CD4-positive, CD25-positive, alpha-beta regulatory T cell (primary cell): ENCODE measurements at regions not wholly inside any gene's neighbourhood (a gene's known extent, or its start where the extent isn't known, plus 50 kb on each side); places are given as distances from the start of the nearest gene placed in this dataset.

Source experiments
- ATAC-seq, 2 donors: fragments of 150-1000 bp; cut with Tn5 transposase; one replicate each; pipeline ENCODE4 v1.10.0; 2021; ENCODE audit warnings: low read depth in 2 of 2, moderate number of reproducible peaks in 2 of 2, moderate library complexity in 1 of 2
- DNase-seq, 3 donors: peaks; one replicate each; pipeline versions ENCODE4 v3.0.0 to v3.0.0-alpha.2; 2012 to 2022; ENCODE audit warnings: mixed read lengths in 1 of 3
- H3K27ac ChIP-seq: one replicate; pipeline ENCODE4 v1.7.0; 2013; ENCODE audit warnings: mild to moderate bottlenecking, low read length; ENCODE audit not compliant: insufficient read depth, poor library complexity, severe bottlenecking
- H3K27me3 ChIP-seq: one replicate; pipeline ENCODE4 v1.7.0; 2013; ENCODE audit warnings: low read length; ENCODE audit not compliant: control insufficient read depth, insufficient read depth
- H3K36me3 ChIP-seq: one replicate; pipeline ENCODE4 v1.7.0; 2013; ENCODE audit warnings: mild to moderate bottlenecking, low read length, moderate library complexity; ENCODE audit not compliant: control insufficient read depth, insufficient read depth
- H3K4me1 ChIP-seq: 2 replicates; pipeline ENCODE4 v1.7.0; 2013; ENCODE audit warnings: mild to moderate bottlenecking, low read length; ENCODE audit not compliant: insufficient read depth, control insufficient read depth, poor library complexity, severe bottlenecking
- H3K4me3 ChIP-seq: one replicate; pipeline ENCODE4 v1.7.0; 2013; ENCODE audit warnings: low read depth, mild to moderate bottlenecking, low read length, moderate library complexity
- H3K9me3 ChIP-seq, 2 experiments: 1 replicate in 1 of 2; 2 replicates in 1 of 2; pipeline ENCODE4 v1.7.0; 2013; ENCODE audit warnings: low read length in 2 of 2, mild to moderate bottlenecking in 1 of 2, moderate library complexity in 1 of 2; ENCODE audit not compliant: control insufficient read depth in 2 of 2
- H3K27ac Mint-ChIP-seq, 3 donors: one replicate each; pipeline ENCODE4 v1.8.0; 2020 to 2022; ENCODE audit warnings: mild to moderate bottlenecking in 3 of 3, mixed read lengths in 3 of 3, moderate library complexity in 2 of 3
- H3K27me3 Mint-ChIP-seq: one replicate; pipeline ENCODE4 v1.8.0; 2022; ENCODE audit warnings: mild to moderate bottlenecking, mixed read lengths
- H3K36me3 Mint-ChIP-seq: one replicate; pipeline ENCODE4 v1.8.0; 2020; ENCODE audit warnings: mixed read lengths
- H3K4me1 Mint-ChIP-seq, 4 donors: one replicate each; pipeline ENCODE4 v1.8.0; 2020 to 2022; ENCODE audit warnings: mixed read lengths in 4 of 4, mild to moderate bottlenecking in 1 of 4
- H3K4me3 Mint-ChIP-seq, 4 donors: one replicate each; pipeline ENCODE4 v1.8.0; 2020 to 2022; ENCODE audit warnings: mild to moderate bottlenecking in 4 of 4, mixed read lengths in 4 of 4, moderate library complexity in 3 of 4
- H3K9me3 Mint-ChIP-seq, 7 donors: one replicate each; pipeline ENCODE4 v1.8.0; 2020 to 2022; ENCODE audit warnings: mixed read lengths in 7 of 7, mild to moderate bottlenecking in 3 of 7, moderate library complexity in 2 of 7

GRCh38 chr17:69819316-69820087 lies 255.5 kb upstream of the KCNJ16 start:
- Mint-ChIP-seq H3K4me3 (no peak overlapping the region), H3K27me3 (no peaks in the 10 kb centered on the region), H3K27ac (no peak overlapping the region), H3K4me1 (no peaks in the 10 kb centered on the region), H3K36me3 (no peaks in the 10 kb centered on the region), H3K9me3 (peaks cover 0 to 12% (median 5%) of the 10 kb centered on the region in 7 donors)
- Histone ChIP-seq H3K9me3 (no peaks in the 10 kb centered on the region), H3K27me3 (no peaks in the 10 kb centered on the region), H3K4me1 (no peaks in the 10 kb centered on the region), H3K36me3 (no peaks in the 10 kb centered on the region), H3K4me3 (no peak overlapping the region), H3K27ac (no peak overlapping the region)
- no peak for DNase-seq
- ATAC-seq: no peak

GRCh38 chr17:69820876-69821473 lies 254.1 kb upstream of the KCNJ16 start:
- Mint-ChIP-seq H3K27me3 (no peaks in the 10 kb centered on the region), H3K27ac (no peak overlapping the region), H3K4me1 (no peaks in the 10 kb centered on the region), H3K9me3 (peaks cover 0 to 16% (median 9%) of the 10 kb centered on the region in 7 donors), H3K36me3 (no peaks in the 10 kb centered on the region), H3K4me3 (no peak overlapping the region)
- no peaks in the 10 kb centered on the region for H3K4me1 ChIP-seq
- no peaks in the 10 kb centered on the region for H3K9me3 ChIP-seq
- no peaks in the 10 kb centered on the region for H3K36me3 ChIP-seq
- H3K27ac ChIP-seq: no peak overlapping the region
- no peak overlapping the region for H3K4me3 ChIP-seq
- DNase-seq: no peak
- no peak for ATAC-seq
- no peaks in the 10 kb centered on the region for H3K27me3 ChIP-seq

- Histone ChIP-seq H3K36me3 (no peaks in the 10 kb centered on the region), H3K4me3 (no peak overlapping the region), H3K27me3 (no peaks in the 10 kb centered on the region), H3K4me1 (no peaks in the 10 kb centered on the region), H3K27ac (no peak overlapping the region), H3K9me3 (no peaks in the 10 kb centered on the region)
- DNase-seq: no peak
- H3K9me3 Mint-ChIP-seq: peaks cover 0 to 18% (median 9%) of the 10 kb centered on the region in 7 donors
- ATAC-seq: no peak
- H3K4me3 Mint-ChIP-seq: no peak overlapping the region
- no peak overlapping the region for H3K27ac Mint-ChIP-seq
- H3K36me3 Mint-ChIP-seq: no peaks in the 10 kb centered on the region
- H3K4me1 Mint-ChIP-seq: no peaks in the 10 kb centered on the region
- H3K27me3 Mint-ChIP-seq: no peaks in the 10 kb centered on the region
Observed at GRCh38 chr17:69822314-69822875, 252.6 kb upstream of the KCNJ16 start.

GRCh38 chr17:69828087-69828486 lies 246.9 kb upstream of the KCNJ16 start:
- peaks cover 0 to 12% (median 9%) of the 10 kb centered on the region in 7 donors for H3K9me3 Mint-ChIP-seq
- H3K27ac ChIP-seq: no peak overlapping the region
- DNase-seq: no peak
- H3K27me3 Mint-ChIP-seq: no peaks in the 10 kb centered on the region
- H3K4me3 Mint-ChIP-seq: no peak overlapping the region
- H3K36me3 Mint-ChIP-seq: no peaks in the 10 kb centered on the region
- ATAC-seq: no peak
- H3K27me3 ChIP-seq: no peaks in the 10 kb centered on the region
- H3K27ac Mint-ChIP-seq: no peak overlapping the region
- no peak overlapping the region for H3K4me3 ChIP-seq
- no peaks in the 10 kb centered on the region for H3K4me1 ChIP-seq
- no peaks in the 10 kb centered on the region for H3K9me3 ChIP-seq
- H3K4me1 Mint-ChIP-seq: no peaks in the 10 kb centered on the region
- no peaks in the 10 kb centered on the region for H3K36me3 ChIP-seq

GRCh38 chr17:69834494-69834893 lies 240.5 kb upstream of the KCNJ16 start:
- no peak for ATAC-seq
- no peaks in the 10 kb centered on the region for H3K4me1 Mint-ChIP-seq
- DNase-seq: no peak
- no peak overlapping the region for H3K4me3 Mint-ChIP-seq
- Histone ChIP-seq H3K27me3 (no peaks in the 10 kb centered on the region), H3K4me3 (no peak overlapping the region), H3K9me3 (no peaks in the 10 kb centered on the region), H3K4me1 (no peaks in the 10 kb centered on the region), H3K36me3 (no peaks in the 10 kb centered on the region), H3K27ac (no peak overlapping the region)
- no peaks in the 10 kb centered on the region for H3K27me3 Mint-ChIP-seq
- no peak overlapping the region for H3K27ac Mint-ChIP-seq
- H3K9me3 Mint-ChIP-seq: peaks cover 0 to 15% (median 3%) of the 10 kb centered on the region in 7 donors
- no peaks in the 10 kb centered on the region for H3K36me3 Mint-ChIP-seq

GRCh38 chr17:69851736-69852135 lies 223.3 kb upstream of the KCNJ16 start:
- no peaks in the 10 kb centered on the region for H3K27me3 ChIP-seq
- no peak overlapping the region for H3K4me3 ChIP-seq
- Mint-ChIP-seq H3K27me3 (no peaks in the 10 kb centered on the region), H3K9me3 (peaks cover 1 to 16% (median 5%) of the 10 kb centered on the region in 7 donors), H3K27ac (no peak overlapping the region), H3K4me3 (no peak overlapping the region), H3K36me3 (no peaks in the 10 kb centered on the region), H3K4me1 (no peaks in the 10 kb centered on the region)
- no peaks in the 10 kb centered on the region for H3K4me1 ChIP-seq
- H3K36me3 ChIP-seq: no peaks in the 10 kb centered on the region
- no peak overlapping the region for H3K27ac ChIP-seq
- no peak for ATAC-seq
- no peaks in the 10 kb centered on the region for H3K9me3 ChIP-seq
- DNase-seq: no peak

- no peak for DNase-seq
- H3K4me1 Mint-ChIP-seq: no peaks in the 10 kb centered on the region
- no peak for ATAC-seq
Observed at GRCh38 chr17:69853541-69854224, 221.3 kb upstream of the KCNJ16 start.

More at GRCh38 chr17:69853541-69854224, 221.3 kb upstream of the KCNJ16 start:
- Mint-ChIP-seq H3K4me3 (no peak overlapping the region), H3K9me3 (peaks cover 0 to 11% (median 5%) of the 10 kb centered on the region in 7 donors), H3K27me3 (no peaks in the 10 kb centered on the region), H3K27ac (no peak overlapping the region), H3K36me3 (no peaks in the 10 kb centered on the region)
- Histone ChIP-seq H3K9me3 (peaks cover 0 to under 1% of the 10 kb centered on the region in 2 experiments), H3K36me3 (no peaks in the 10 kb centered on the region), H3K4me3 (no peak overlapping the region), H3K27me3 (no peaks in the 10 kb centered on the region), H3K4me1 (no peaks in the 10 kb centered on the region), H3K27ac (no peak overlapping the region)
